Fibroblast of gingiva (primary cell): ENCODE measurements at regions not wholly inside any gene's neighbourhood (a gene's known extent, or its start where the extent isn't known, plus 50 kb on each side); places are given as distances from the start of the nearest gene placed in this dataset.
"Not testable (repeated sequence)": the region's sequence is repeated elsewhere in the genome, so short reads cannot be mapped to it uniquely, and the experiment has no call there.

Experiments used
- DNase-seq: peaks from one replicate; pipeline ENCODE4 v3.0.0-alpha.2; 2011; ENCODE audit warnings: low read depth

DNA sequence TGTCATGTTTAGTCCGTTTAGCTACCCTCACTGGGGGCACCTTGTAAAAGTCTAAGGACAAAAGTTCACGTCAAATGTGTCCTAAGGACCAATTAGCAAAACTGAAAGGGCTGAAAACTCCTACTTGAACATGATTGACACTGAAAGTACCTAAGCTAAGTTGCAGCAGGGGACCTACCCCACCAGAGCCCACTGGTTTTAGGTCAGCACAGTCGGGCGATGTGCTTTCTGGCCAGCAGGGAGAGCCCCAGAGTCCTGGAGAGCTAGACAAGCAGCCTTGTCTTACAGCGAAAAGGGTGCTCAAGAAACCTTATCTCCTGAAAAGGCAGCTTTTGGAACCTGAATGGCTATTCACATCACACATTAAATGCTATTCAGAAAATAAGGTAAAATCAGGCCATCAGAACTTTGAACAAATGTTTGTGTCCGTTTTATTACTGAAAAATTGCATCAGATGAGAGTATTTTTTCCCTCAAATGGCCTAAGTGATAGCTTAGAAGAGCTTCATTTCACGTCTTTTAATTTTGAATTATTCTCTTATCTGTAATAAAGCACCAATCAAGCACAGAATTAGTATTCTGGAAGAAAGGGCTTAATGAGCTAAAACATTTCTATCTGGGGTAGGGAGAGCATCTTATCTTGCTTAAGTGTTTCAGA is 52.2 kb upstream of the MKI67 start:
- DNase-seq: peak; percentile 3

DNA sequence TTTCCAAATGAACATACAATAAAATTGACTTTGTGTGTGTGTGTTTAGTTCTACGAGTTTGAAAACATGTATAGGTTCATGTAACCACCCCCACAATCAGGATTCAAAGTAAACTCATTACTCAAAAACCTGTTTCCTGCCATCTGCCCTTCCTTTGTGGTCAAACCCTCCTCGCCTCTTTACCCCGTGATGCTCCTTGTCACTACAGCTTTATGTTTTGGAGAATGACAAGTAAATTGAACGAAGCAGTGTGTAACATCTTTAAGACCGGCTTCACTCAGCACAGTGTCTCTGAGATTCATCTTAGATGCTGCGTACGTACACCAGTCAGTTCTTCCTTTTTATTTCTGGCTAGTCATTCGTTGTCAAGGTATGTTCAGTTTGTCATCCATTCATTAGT is 54.6 kb upstream of the MKI67 start:
- no peak for DNase-seq

DNA sequence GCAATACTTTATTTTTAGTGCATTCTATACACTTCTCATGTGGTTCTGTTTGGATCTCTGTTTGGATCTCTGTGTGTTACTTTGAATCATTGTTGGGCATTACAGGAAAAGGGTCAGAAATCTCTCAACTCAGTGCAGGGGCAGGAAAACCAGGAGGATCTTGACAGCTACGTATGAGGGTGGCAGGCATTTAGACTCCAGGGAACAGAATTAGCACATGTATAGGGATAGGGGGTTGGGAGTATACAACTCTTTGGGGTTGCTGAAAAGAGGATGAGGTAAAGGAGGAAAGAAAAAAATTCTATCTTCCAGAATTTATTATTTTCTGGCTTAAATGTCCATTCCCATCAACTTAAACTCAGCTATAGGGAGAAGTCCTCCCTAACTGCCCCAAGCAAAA is 59.4 kb upstream of the MKI67 start:
- DNase-seq: no peak

DNA sequence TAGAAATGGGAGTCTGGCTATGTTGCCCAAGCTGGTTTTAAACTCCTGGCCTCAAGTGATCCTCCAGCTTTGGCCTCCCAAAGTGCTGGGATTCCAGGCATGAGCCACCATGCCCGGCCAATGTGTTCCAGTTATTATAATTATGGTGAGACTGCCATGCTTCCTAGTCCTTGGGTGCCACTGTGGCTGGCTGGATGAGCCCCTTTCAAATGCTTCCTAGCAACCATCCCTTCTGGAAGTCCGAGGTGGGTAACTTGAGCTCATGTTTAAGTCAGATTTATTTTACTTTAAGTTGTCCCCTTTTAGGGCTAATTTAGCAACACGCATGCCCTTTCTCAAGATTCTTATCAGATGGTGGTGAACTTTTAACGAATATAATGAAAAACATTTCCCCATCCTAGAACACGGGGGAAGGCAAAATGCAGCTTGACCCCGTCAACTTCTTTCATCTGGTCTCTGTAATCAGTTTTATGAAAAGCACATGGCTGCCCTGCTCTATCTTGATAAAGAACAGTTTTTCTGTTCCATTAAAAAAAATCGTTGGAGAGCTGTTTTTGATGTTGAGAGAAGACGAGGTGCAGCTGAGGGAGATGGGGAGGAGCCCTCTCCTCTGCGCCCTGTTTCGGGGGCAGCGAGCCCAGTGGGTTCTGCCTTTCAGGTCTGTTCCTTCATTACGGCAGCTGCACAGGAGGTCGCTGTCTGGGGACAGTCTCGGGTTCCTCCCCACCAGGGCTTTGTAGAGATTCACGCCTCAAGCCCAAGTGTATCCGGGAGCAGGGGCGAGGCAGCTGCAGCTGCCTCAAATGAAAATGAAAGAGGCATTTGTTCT is 61.0 kb upstream of the MKI67 start:
- no peak for DNase-seq

DNA sequence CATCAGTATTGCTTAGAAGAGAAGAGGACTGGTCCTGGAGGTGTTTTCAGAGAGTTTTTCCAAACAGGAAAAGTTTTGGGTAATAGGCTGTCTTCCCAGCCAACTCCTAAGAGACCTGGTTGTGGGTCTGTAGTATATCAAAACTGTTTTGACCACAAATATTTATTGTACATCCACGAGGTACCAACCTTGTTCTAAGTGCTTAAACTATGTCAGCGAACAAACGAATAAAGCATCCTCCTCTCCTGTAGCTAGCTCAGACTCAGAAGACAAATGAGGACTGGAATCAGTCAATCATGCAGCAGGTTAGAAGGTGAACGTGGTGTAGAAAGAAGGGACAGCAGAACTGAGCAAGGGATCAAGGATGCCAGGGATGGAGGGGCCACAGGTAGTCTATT is 61.6 kb upstream of the MKI67 start:
- no peak for DNase-seq

DNA sequence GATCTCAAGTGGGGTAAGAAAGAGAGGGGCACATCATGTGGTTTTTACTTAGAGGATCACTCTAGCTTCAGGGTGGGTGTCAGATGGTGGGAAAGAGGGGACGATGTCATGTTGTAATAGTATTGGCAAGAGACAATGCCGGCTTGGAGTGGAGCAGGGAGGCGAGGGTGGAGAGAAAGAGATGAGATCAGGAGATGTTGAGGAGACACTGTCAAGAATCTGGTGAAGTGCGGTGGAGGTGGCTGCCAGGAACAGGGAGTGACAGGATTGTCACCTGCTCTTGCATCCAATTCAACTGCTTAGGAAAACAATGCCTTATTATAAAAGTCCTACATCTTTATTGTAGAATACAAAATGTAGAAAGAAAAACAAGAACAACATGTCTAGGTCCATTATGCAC is 63.0 kb upstream of the MKI67 start:
- DNase-seq: no peak

DNA sequence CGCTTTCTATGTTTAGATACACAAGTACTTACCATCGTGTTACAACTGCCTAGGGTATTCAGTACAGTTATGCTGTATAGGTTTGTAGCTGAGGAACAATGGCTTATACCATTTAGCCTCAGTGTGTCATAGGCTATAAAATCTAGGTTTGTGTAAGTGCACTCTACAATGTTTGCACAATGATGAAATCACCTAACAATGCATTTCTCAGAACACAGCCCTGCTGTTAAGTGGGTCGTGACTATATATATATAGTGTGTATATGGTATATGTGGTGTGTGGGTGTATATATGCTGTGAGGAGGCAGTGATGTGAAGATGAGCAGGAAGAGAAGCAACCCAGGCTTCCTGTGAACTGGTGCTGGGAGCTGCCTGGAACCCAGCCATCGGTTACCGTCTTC is 65.6 kb upstream of the MKI67 start:
- no peak for DNase-seq

DNA sequence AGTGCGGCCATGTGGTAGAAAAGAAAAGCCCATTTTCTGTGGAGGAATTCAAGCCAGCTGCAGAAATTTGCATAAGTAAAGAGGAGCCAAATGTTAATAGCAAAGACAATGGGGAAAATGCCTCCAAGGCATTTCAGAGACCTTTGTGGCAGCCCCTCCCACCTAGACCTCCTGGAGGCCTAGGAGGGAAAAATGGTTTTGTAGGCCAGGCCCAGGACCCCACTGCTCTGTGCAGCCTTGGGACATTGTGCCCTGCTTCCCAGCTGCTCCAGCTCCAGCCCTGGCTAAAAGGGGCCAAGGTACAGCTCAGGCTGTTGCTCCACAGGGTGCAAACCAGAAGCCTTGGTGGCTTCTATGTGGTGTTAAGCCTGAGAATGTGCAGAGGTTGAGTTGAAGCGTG is 75.6 kb upstream of the MKI67 start:
- DNase-seq: not testable (repeated sequence)

DNA sequence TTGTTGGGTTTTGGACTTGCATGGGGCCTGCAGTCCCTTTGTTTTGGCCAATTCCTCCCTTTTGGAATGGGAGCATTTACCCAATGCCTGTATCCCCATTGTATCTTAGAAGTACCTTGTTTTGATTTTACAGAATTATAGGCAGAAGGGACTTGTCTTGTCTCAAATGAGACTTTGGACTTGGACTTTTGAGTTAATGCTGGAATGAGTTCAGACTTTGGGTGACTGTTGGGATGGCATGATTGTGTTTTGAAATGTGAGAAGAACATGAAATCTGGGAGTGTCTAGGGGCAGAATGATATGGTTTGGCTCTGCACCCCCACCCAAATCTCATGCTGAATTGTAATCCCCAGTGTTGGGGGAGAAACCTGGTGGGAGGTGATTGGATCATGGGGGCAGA is 76.8 kb upstream of the MKI67 start:
- DNase-seq: no peak

DNA sequence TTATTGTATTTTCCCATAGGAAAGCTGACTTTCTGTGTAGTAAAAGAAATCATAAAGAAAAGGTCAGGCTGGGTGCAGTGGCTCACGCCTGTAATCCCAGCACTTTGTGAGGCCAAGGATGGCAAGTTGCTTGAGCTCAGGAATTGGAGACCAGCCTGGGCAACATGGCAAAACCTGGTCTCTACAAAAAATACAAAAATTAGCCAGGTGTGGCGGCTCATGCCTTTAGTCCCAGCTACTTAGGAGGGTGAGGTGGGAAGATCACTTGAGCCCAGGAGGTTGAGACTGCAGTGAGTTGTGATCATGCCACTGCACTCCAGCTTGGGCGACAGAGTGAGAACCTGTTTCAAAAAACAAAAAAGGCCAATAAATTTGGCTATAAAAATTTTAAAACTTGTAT is 79.4 kb upstream of the MKI67 start:
- DNase-seq: not testable (repeated sequence)

DNA sequence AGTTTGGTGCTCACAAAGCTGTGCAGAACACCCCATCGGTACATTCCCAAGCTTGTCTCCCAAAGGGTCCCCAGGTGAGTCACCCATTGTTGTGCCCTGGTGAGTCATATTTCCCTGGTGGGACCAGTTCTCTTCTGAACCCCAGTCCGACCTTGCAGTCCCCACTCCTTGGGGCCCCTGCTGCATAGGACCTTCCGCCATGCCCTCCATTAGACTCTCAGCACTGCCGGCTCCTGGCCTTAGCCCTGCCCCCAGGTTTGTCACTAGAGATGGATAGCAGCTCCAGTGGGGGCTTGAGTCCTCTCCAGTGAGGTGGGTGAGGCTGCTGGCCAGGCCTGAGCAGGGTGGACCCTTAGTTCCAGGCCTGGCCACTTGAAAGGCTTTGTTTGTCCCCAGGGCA is 80.5 kb upstream of the MKI67 start:
- no peak for DNase-seq

DNA sequence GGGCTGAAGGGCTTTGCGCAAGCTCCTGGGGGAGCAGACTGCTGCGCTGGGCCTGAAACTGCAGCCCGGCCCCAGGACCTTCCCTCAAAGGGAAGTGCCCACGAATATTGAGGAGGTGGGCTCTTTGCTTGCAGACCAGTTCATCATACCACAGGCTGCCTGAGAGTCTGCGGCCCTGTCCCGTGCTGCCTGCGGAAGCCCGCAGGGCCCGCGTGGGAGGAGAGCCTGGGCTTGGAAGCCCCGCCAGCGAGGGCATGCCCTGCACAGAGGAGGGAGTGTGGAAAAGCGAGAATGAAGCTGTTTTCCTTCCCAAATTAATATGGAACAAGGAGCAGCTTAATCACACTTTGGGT is 83.6 kb upstream of the MKI67 start:
- no peak for DNase-seq

DNA sequence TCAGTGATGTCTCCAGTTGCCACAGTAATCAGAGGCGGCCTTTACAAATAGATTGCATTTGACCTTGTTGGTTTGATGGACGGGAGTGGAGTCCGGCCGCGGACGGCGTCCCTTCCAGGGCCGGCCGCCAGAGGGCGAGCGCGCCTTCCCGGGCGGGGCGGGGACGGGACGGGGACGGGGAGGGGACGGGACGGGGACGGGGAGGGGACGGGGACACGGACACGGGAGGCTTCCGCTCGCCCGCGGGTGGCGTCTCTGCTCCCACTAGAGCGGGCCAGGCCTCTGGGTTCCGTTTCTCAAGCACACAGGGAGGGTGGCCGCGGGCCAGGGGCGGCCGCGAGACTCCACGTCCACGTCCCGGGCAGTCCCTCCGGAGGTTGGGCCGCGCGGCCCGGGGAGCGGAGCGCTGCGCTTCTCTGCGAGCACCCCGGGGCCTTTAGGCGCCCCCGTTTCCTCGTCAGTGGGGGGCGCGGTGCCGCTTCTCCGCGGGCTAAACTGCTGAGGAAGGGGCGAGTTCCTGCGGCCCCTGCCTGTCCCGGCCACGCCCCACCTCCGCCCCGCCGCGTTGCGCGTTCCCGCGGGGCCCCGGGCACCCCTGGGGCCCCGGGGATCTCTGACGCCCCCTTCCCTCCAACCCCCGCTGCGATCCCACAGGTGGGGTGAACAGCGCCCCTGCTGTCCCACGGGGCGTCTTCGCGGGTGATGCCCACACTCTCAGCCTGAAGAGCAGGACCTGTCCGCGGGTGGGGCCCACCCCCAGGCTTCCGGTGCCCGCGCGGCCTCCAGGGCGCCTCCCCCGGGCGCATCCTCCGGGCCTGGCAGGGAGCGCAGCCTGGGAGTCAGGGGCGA is 84.2 kb upstream of the MKI67 start:
- peak; percentile 25 for DNase-seq

DNA sequence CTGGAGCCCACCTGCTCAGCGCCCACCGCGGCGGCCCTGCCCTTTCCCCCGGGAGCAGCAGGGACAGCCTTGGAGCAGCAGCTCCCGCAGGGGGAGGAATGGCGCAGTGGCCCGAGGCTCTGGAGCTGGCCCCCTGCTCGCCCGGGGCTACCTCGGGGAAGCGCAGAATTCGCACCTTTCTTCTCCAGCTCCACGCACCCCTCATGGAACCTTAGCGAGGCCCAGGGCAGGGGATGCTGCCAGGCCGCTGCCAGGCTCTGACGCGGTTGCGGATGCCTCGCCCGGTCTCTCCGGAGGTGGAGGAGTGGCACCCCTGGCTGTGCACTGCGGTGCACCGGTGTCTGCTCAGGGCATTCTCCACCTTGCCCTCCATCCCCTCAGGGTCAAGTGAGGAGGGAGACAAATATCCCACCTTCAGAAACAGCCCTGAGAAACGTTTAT is 84.9 kb upstream of the MKI67 start:
- no peak for DNase-seq

DNA sequence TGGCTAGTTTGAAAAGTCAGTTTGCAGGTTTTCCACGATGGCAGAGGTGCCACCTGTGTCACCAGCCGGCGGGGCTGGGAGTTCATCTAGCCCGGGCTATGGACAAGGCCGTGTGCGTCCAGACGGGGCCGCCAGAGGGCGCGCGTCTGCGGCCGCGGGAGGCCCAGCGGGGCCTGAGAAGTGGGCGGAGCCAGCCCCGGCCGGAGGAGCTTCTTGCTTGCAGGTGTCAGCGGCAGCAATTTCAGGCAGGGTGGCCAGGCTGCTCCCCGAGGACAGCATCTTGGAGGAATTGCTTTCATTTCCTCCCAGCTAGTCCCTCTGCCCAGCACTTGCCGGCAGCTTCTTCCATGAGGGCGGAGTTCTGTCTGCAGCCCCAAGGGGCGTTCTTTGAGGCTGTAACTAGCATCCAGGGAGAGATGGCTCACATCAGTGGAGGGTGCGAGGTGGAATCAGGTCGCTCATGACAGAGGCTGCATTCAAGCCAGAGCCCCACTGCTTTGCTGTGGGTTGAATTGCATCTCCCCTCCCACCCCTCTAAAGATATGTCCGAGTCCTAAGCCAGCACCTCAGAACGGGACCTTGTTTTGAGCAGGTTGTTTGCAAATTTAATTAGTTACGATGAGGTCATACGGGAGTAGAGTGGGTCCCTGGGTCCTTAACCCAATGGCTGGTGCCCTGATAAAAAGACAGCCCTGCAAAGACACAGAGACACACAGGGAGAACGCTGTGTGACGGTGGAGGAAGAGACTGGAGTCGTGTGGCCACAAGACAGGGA is 85.9 kb upstream of the MKI67 start:
- DNase-seq: peak; percentile 44

DNA sequence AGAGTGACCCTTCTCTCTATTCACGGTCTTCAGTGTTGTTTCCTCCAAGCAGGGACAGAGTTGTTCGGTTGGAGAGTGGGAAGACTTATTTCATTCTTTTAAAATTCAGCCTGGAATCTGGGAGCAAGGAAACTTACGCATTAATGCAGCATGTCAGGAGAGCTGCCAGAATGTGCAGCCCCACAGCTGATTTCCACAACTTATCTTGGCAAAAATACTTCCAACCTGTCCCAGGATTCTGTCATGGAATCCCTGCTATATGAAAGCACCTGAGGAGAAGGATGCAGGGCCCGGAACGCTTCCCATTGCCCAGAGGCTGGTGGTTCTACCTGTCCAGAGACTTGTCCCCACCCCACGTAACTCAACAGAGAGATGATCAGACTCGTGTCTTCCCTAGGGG is 86.9 kb upstream of the MKI67 start:
- no peak for DNase-seq

DNA sequence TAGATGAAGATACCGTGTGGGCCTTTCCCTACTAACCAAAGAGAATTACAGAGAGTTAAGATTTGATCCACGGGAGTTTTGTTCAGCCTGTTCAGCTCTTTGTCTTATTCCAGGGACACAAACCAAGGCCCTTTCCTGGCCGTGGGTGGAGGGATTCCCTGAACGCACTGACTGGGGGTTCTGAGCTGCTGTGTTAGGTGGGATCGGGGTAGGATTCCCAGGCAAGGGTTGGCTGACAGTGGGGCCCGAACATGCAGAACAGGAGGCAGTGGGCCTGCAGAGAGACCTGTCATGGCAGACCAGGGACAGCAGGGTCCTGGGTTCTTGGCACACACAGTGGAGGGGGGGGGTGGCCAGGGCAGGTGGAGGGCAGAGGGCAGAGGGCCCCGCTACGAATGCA is 89.5 kb upstream of the MKI67 start:
- no peak for DNase-seq

DNA sequence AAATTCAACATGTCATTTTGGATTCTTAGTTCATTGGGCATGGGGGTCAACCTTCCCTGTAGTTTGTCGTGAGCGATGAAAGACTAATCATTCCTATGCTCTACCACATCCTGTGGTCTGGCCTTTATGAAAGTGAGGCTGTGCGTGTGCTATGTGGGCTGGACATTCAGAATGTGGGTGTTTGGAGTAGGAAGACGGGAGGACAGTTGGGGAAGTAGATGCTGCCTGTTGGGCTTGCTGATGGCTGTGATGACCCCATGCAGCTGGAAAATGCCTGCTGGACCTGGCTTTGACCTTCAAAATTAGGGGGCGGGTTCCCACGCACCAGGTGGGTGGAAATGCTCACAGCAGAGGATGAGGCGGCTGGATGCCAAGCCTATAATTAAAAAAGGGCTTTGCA is 90.9 kb upstream of the MKI67 start:
- no peak for DNase-seq

DNA sequence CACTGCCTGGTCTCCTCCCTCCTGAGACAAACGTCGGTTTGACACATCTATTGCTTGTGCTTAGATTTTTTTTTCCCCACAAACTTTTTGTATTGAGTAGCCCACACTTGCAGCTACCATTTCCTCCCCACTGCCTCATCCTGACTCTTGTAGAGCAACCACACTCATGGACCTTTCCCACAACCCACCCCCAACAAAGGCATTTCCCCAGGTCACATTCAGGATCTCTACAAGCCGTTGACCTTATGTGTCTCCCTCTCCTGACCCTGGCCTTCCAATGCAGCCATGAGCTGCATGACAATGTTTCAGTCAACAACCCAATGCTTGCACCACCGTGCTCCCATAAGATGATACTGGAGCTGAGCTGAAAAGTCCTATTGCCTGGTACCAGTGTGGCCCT is 91.9 kb upstream of the MKI67 start:
- DNase-seq: no peak

DNA sequence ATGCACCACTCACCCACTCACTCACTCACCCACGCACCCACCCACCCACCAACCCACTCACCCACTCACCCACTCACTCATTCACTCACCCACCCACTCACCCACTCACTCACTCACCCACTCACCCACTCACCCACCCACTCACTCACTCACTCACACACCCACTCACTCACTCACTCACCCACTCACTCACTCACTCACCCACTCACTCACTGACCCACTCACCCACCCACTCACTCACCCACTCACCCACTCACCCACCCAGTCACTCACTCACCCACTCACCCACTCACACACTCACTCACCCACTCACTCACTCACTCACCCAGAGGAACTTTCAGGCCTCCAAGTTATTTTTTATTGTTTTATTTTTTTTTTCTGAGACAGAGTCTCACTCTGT is 93.1 kb upstream of the MKI67 start:
- DNase-seq: no peak

DNA sequence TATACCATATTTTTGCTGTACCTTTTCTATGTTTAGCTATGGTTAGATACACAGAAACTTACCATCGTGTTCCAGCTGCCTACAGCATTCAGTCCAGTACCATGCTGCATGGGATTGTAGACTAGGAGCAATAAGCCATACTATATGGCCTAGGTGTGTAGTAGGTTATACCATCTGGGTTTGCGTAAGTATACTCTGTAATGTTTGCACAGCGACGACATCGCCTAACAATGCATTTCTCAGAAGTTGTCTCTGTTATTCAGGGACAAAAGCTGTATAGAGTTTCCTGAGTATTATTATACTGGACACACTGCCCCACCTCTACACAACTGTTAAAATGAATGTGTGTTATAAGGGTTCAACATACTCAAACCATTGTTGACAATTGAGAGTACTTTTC is 93.8 kb upstream of the MKI67 start:
- DNase-seq: no peak

DNA sequence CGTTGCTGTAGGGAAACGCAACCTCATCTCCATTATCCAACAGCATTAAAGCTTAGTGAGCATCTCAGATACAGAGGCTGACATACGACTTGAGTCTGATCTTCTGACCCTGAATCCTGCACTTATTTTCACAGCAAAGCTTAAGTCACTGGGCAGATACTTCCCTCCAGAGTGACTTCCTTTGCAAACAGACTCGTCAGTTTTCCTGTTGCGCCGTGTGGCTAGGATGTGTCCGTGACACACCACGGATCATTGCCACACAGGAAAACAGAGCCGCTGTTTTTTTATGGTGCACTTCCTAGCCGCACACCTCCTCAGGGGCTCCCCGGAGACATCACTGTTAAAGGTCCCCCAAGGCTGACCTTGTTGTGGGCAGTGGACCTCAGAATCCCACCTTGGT is 94.9 kb upstream of the MKI67 start:
- no peak for DNase-seq
